GM21390 (cell line): ENCODE measurements at regions not wholly inside any gene's neighbourhood (a gene's known extent, or its start where the extent isn't known, plus 50 kb on each side); places are given as distances from the start of the nearest gene placed in this dataset.

Source experiments
- ATAC-seq: cut with Tn5 transposase; IDR thresholded peaks from one replicate; pipeline ENCODE4 v1.9.1; 2021; ENCODE audit not compliant: unreplicated experiment

DNA sequence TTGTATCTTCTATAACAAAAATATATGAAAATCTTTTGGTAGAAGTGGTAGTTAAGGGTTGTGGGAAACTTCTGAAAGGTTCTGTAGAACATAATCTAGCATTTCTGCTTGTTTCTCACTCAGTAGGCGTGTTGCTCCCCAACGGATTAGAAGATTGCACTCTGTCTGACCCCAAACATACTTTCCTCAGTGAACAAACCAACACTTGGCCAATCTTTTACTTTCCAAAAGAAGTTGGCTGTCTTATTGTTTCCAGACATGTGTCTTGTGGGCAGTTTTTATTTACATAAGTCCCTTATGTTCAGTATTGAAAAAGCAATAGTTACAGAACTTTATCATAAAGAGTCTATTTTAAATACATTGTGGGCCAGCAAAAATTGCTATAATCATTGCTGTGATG lies 312.8 kb upstream of the EPHA5 start:
- no peak for ATAC-seq

DNA sequence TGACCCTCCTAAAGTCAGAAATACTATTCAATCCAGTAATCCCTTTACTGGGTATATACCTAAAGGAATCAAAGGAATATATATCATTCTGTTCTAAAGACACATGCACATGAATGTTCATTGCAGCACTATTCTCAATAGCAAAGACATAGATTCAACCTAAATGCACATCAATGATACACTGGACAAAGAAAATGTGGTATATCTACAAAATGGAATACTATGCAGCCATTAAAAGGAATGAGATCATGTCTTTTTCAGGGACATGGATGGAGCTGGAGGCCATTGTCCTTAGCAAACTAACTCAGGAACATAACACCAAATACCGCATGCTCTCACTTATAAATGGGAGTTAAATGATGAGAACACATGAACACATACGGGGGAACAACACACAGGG lies 306.0 kb upstream of the EPHA5 start:
- no peak for ATAC-seq

DNA sequence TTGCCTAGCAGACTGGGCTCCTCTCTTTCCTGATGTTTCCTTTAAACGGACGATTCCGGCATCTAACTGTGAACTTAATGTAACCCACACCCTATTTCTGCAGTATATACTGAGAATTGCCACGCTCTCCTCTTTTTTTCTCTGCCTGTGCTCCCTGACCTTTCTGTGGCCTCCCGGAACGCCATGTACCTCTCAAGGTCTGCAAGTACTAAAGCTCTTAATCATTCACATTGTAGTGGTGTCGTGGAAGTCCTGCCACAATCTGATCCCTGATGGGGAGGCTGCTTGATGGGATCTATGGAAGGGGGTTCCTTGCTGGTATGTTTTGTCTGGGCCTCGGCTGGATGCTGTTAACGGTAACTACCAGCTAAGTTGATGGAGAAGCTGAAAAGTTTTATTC lies 302.9 kb upstream of the EPHA5 start:
- ATAC-seq, result no peak

DNA sequence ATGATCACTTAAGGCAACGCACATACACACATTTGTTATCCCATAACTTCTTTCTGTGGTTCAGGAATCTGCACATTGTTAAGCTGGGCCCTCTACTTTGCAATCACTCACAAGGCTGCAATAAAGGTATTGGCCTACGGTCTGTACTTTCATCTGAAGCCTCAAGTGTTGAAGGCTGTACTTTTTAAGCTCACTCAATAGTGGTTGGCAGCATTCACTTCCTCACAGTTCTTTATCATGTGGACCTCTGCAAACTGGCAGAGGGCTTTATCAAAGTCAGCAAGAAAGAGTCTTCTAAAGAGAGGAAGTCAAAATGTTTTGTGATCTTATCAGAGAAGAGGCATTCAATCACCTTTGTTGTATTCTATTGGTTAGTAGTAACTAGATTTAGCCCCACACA lies 301.4 kb upstream of the EPHA5 start:
- ATAC-seq, result no peak

DNA sequence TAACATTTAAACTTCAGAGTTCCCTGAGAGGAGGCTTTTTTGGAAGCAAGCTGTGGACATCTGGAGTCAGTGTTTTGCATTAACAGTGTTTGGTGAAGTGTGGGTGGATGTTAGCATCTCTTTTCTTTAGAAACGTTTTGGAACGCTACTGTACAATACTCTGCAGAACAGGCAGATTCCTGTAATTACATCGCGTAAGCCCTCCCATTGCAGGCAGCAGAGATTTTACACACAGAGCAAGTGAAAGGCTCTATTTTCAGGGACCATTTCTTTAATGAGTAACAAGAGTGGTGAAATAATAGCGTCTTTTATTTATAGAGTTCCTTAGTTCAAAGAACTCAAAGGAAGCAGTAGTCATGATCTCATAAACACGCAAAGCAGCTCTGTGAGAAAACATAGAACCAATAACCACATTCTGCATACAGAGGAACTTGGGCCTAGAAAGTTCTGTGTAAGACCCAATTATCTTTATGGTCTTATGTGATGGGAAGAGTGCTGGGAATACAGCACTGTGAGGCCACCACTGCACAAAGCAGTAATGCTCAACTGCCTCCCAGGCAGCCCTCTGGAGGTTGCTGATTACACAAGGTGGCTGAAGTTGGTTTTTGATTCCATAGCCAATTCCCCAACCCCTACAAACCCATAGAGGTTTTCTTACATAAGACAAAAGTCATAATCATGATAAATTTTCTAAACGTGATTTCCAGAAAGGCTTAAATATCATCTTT lies 298.7 kb upstream of the EPHA5 start:
- no peak for ATAC-seq

DNA sequence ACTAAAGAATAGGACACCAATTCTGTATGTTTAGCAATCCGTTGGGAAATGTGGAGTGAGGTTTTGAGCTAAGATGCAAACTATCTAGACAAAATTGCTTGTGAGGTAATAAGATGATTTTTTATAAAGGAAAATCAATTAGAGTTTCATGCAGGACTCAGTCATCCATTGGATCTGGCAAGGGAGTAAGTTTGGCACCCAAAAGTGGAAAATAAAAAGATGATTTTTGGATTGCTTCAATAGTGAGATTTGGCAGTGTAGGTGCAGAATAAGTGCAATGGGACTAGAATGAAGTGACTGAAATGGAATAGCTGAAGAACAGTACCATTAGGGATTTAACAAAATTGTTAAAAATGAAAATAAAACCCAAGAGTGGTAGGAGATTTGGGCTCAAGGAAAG lies 290.5 kb upstream of the EPHA5 start:
- ATAC-seq, result no peak

DNA sequence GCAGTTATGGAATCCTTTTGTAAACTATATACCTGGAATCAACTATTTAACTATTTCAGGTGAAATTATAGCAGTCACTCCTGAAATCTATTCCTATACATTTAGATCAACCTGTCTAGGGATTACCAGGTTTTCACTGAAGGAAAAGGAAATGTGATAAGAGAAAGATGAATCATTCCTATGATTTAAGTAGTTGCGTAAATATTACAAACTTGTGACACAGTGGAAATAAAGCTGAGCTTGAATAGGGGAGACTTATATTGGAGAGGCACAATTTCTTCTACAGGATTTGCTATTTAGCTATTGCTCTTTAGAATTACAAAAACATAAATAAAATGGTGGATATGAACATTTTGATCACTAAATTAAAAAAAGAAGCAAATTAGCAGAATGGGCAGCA lies 284.1 kb upstream of the EPHA5 start:
- ATAC-seq, result no peak

DNA sequence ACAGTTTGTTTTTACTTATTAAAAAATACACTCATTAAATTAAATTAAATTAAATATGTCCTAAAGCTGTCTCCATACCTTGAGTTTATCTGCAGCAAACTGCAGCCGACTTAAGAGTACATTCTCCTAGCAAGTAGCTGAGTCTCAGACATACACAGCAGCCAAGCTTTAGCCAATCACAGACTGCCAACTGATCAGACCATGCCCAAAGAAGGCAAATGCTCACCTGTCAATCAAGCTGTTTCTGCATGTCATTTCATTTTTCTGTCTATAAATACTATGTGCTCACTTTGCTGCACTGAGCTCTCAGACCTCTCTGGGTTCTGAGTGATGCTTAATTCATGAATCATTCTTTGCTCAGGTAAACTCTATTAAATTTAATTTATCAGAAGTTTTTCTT lies 280.9 kb upstream of the EPHA5 start:
- no peak for ATAC-seq

DNA sequence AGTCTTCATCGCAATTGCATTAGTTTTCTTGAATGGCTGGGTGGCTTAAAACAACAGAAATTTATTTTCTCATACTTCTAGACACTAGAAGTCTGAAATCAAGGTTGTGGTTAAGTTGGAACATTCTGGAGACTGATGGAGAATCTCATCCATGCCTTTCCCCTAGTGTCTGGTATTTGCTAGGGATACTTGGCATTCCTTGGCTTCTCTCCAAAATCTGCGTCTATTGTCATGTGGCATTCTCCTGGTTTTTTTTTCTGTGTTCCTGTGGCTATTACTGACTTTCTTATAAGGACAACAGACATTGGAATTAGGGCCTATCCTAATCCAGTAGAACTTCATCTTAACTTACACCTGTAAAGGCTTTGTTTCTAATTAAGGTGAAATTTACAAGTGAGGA lies 272.8 kb upstream of the EPHA5 start:
- no peak for ATAC-seq

DNA sequence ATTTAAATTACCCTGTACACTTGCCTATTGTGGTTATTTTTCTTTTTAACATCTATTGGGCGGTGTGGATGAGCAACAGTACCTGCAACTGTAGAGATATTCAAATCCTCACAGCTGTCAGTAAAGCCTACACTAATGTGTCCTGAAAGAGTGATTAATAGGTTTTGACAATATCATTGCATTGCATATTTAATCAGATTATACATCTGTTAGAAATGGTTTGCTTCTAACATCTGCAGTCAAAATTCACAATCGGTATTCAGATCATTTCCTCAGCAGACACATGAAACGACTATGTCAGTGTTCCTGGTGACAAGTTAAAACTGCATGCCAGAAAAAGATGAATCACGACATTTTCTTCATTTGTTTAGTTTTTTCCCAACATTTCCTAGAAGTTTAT lies 254.6 kb upstream of the EPHA5 start:
- no peak for ATAC-seq

DNA sequence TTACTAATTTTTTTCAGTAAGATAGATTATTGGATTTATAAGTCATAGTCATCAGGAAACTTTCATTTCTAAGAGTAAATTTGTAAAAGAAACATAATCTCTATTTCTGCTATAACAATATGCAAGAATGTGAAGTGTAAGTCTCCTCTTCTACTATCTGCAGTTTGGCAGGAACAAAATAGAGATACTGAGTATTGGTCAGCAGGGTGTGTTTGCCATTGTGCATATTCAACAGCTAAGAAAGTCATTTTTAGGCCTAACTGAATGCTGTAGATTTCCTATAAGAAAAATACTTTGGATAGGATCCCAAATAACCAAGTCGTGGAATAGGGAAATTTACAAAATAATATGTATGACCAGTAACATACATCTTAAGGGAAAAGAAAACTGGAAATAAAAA lies 253.3 kb upstream of the EPHA5 start:
- ATAC-seq, result no peak

DNA sequence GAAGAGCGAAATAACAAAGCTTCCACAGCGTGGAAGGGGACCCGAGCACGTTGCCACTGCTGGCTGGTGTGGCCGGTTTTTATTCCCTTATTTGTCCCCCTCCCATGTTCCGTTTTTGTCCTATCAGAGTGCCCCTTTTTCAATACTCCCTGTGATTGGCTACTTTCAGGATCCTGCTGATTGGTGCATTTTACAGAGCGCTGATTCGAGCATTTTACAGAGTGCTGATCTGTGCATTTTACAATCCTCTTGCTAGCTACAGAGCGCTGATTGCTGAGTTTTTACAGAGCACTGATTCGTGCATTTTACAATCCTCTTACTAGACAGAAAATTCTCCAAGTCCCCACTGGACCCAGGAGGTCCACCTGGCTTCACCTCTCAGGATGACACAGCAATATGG lies 250.9 kb upstream of the EPHA5 start:
- ATAC-seq, result no peak

DNA sequence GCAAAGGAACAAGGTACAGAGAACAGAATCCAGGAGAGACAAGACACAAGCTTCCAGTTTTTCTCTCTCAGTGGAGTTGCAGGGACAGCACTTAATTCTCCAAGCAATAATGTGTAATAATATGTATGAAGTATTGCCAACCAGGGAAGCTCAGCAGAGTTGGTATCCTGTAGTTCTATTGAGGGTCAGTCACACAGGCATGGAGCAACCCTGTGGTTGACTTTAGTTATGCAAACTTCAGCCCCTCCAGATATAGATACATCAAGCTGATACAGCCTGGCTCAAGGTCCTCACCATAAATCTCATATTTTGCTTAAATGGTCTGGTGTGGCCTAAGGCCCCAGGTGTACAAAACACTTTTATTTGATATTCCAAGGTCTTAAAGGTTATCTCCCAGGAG lies 248.6 kb upstream of the EPHA5 start:
- no peak for ATAC-seq

DNA sequence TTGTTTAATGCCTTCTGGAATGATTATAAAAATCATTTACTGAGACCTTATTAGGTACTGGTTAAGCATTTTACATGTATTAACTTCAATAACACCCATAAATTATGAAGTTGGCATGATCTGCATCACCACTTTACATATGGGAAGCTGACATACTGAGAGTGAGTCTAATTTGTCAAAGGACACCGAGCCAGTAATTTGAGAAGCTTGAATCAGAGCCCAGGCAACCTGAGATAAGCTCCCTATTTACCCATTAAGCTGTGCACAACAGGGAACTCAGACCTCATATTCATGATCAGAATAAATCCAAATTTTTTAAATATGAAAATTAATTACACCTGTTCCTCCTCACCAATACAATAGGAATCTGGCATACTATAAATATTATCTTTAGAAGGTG lies 247.9 kb upstream of the EPHA5 start:
- no peak for ATAC-seq

DNA sequence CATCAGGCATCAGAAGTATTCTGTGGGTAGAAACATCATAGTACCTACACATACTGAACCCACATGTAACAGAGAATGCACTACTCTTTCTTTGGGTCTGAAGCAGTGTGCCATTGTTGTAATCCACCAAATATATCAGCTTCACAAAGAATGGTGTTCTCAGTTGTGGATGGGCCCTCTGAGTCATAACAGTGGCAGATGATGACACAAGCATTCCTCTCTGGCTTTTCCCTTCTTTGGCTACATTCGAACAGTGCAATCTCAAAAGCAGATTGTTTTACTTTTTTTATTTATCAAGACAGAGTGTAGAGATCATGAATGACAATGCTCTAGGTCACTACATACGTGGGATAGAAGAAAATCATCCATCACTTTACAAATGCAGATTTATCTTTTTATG lies 247.2 kb upstream of the EPHA5 start:
- no peak for ATAC-seq

DNA sequence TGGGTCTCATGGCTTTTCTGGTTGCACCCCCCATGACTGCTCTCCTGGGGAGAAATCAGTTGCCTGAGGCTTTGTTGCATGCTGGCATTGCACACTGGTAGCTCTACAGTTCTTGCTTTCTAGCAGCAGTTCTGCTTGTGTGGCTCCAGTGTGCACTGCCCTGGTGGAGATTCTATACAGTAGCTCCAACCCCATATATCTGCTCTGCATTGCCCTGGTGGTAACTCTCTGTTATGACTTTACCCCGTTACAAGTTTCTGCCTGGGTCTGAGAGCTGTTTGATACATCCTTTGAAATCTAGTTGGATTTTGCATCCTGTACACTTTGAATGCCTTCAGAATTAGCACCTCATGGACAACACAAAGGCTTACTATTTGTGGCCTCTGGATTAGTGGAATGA lies 241.4 kb upstream of the EPHA5 start:
- ATAC-seq, result no peak

DNA sequence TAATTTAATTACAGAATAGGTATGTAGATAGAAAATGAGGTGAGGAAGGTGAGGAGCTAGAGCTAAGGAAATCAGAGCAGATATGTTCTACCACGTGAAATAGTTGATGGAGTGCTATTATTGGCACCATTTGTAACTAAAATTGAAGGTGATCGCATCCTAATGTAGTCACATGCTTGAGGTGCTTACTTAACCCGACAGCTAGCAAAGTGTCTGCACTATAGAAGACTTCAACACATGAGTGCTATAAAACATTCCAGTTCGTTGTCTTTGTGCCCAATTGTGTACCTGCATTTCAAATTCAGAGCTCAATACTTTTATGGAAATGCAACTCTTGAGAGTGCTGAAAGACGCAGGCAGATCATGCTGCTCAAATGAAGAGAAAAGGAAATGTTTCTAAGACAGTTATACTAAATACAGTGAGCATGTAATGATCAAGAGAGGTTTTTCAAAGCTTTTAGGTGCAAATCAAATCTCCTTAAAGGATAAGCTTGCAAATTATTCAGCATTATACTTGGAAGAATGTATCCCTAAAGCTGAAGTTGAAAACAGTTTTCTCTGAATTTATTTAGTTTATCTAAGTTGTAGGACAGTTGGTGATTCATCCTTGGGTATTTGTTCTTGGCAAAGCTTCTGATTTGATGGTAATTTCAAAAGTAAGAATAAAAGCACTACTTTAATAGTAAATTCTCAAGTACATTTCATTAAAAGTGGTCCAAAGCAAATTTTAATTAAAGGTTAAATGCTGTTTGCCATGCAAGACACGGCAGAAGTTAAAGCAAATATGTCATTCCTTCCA lies 223.9 kb upstream of the EPHA5 start:
- ATAC-seq, result no peak

DNA sequence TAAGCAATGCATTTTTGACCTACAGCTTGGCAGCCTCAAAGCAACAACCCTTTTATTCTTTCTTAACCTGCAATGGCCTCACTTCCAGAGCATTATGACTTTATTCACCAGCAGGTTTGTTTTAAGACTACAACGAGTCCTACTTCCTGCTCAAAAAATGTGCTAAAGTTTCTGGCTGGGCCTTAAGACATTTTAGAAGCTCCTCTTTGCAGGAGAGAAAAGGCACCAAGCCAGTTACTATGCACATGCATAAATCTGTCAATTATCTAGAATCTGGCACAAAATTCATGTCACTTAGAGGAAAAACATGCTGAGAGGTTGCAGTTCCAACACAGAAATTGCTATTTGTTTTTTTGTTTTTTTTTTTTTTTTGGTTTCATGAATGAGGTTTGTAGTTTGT lies 223.0 kb upstream of the EPHA5 start:
- no peak for ATAC-seq

DNA sequence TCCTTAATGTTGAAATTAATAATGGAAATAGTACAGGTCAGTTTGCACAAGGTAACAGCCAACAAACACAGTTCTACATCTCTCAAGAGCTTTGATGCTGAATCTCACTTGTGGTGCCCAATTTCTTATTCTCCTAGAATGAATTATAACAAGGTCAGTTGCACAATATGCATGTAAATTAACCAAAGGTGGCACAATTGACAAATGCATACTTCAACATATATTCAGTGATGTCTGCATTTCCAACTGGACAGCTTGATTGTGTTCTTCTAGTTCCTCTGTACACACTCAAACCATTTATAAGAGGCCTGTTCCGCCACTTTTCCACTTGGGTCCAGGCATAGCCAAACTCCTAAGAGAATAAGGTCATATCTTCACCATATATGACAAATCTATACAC lies 210.3 kb upstream of the EPHA5 start:
- ATAC-seq, result no peak

DNA sequence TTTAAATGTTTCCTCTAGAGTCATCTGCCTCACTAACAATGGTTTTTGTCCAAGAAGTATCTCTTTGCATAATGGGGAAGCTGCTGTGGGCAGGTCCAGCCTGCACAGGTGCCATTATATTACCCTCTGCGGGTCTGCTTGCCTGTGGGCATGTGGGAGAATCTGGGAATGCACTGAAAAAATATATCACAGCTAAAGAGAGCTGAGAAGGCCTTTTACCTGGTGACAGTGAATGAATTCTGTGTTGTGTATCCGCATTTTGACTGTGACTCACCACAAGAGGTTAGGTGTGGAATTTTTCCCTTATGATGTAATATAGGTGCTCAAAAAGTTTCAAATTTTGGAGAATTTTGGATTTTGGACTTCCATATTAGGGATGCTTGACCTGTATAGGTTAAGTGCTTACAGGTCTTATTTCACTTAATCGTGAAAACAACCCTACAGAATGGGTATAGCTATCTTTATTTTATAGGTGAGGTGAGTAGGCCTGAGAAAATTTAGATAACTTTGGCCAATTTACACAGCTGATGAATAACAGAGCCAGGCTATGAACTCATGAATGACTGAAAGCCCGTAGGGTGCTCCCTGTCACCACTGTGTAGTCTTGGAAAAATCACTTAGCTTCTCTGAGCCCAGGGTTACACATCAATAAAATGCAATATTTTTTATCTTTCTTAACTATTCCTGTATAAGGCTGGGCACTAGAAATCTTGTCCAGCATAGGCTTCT lies 198.0 kb upstream of the EPHA5 start:
- no peak for ATAC-seq

DNA sequence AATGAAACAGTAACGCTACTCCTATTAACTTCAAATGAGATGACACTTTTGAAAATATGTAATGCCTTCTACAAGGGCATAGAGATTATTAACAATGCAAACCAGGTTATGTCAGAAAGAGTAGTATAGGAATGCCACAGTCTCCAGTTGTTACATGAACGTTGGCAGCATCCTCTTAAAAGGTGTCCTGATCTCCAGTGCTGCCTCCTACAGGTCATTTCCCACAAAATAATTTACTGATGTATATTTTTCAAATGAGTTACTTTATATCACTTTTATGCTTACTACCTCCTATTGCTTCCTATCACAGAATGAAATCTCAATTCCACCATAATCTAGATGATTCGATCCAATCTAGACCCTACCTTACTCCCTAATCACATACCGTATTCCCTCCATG lies 195.2 kb upstream of the EPHA5 start:
- no peak for ATAC-seq

DNA sequence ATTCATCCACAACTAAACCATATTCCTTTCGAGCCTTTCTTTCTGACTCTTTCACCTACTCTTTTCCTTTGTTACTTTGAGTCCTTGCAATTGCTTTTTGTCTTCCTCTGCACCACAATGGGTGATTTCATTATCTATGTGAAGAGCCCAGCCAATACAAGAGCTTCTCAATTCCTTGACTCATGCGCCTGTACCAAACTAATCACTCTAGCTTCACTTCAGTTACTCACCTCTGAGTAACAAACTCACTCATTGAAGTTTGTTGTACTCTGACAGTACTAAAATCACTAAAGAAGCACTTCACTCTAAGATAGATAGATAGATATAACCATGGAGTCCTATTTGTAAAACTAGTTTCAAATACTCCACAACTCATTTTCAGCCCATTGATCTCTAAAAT lies 191.7 kb upstream of the EPHA5 start:
- ATAC-seq, result no peak
